Pons (tissue), 1 donor: ENCODE measurements at regions not wholly inside any gene's neighbourhood (a gene's known extent, or its start where the extent isn't known, plus 50 kb on each side); places are given as distances from the start of the nearest gene placed in this dataset.
"Not testable (repeated sequence)": the region's sequence is repeated elsewhere in the genome, so short reads cannot be mapped to it uniquely, and the experiment has no call there.

ENCODE experiments used
- DNase-seq: peaks from one replicate; pipeline ENCODE4 v3.0.0-alpha.2; 2016; ENCODE audit warnings: low spot score

GRCh38 chr2:83967854-83968253, 491.2 kb downstream of the SUCLG1 start:
- no peak for DNase-seq

GRCh38 chr2:83966946-83967345, 492.1 kb downstream of the SUCLG1 start:
- DNase-seq, result not testable (repeated sequence)

- no peak for DNase-seq
These were observed 497.6 kb downstream of the SUCLG1 start for GRCh38 chr2:83961512-83961911.

GRCh38 chr2:83960371-83960770, 498.7 kb downstream of the SUCLG1 start:
- no peak for DNase-seq

GRCh38 chr2:83959266-83959665, 499.8 kb downstream of the SUCLG1 start:
- no peak for DNase-seq

GRCh38 chr2:83956991-83957390, 502.1 kb downstream of the SUCLG1 start:
- no peak for DNase-seq

GRCh38 chr2:83953697-83954096, 505.4 kb downstream of the SUCLG1 start:
- DNase-seq, result no peak

GRCh38 chr2:83951378-83951947, 507.6 kb downstream of the SUCLG1 start:
- no peak for DNase-seq

- DNase-seq, result no peak
These were observed 509.7 kb downstream of the SUCLG1 start for GRCh38 chr2:83949361-83949760.

- no peak for DNase-seq
These were observed 514.9 kb downstream of the SUCLG1 start for GRCh38 chr2:83944191-83944590.

- no peak for DNase-seq
These were observed 515.8 kb downstream of the SUCLG1 start for GRCh38 chr2:83943265-83943664.

- no peak for DNase-seq
These were observed 517.2 kb downstream of the SUCLG1 start for GRCh38 chr2:83941886-83942285.

GRCh38 chr2:83933749-83934148, 525.3 kb downstream of the SUCLG1 start:
- DNase-seq, result no peak

- no peak for DNase-seq
These were observed 535.5 kb downstream of the SUCLG1 start for GRCh38 chr2:83923531-83923930.

- no peak for DNase-seq
These were observed 542.5 kb downstream of the SUCLG1 start for GRCh38 chr2:83916559-83916958.

GRCh38 chr2:83915381-83915780, 543.7 kb downstream of the SUCLG1 start:
- DNase-seq, result no peak

GRCh38 chr2:83908750-83909149, 550.3 kb downstream of the SUCLG1 start:
- no peak for DNase-seq

- DNase-seq, result no peak
These were observed 557.8 kb downstream of the SUCLG1 start for GRCh38 chr2:83901317-83901716.

GRCh38 chr2:83900862-83901261, 558.2 kb downstream of the SUCLG1 start:
- DNase-seq, result no peak

GRCh38 chr2:83899271-83899670, 559.8 kb downstream of the SUCLG1 start:
- DNase-seq, result no peak

GRCh38 chr2:83894976-83895375, 564.1 kb downstream of the SUCLG1 start:
- DNase-seq, result no peak

- DNase-seq, result no peak
These were observed 571.3 kb downstream of the SUCLG1 start for GRCh38 chr2:83887757-83888156.

- no peak for DNase-seq
These were observed 580.0 kb downstream of the SUCLG1 start for GRCh38 chr2:83879127-83879526.

GRCh38 chr2:83877261-83877660, 581.8 kb downstream of the SUCLG1 start:
- not testable (repeated sequence) for DNase-seq
